ENCODE measurements at regions not wholly inside any gene's neighbourhood (a gene's known extent, or its start where the extent isn't known, plus 50 kb on each side); places are given as distances from the start of the nearest gene placed in this dataset.

- TF ChIP-seq ZNF462 (CRISPR knock-in tag; IDR thresholded peaks at IDR 0.05) (no peak), JUNB (IDR thresholded peaks at IDR 0.05; ENCODE audit: unreplicated experiment) (no peak), POLR2AphosphoS5 (IDR thresholded peaks at IDR 0.05; ENCODE audit: low read depth) (no peak), REST (IDR thresholded peaks at IDR 0.05; ENCODE audit: unreplicated experiment) (no peak)
Measured at GRCh38 chr14:61608245-61609165, 86.8 kb upstream of the HIF1A start (continued).
